IMR-90 (cell line): ENCODE measurements at regions not wholly inside any gene's neighbourhood (a gene's known extent, or its start where the extent isn't known, plus 50 kb on each side); places are given as distances from the start of the nearest gene placed in this dataset.

ENCODE experiments used
- CHD1 ChIP-seq: IDR thresholded peaks from 2 replicates; pipeline ENCODE4 v1.6.1; 2012; ENCODE audit warnings: low read depth, low read length, improper control_type of control experiment
- CTCF ChIP-seq: conservative IDR thresholded peaks from 2 replicates; pipeline ENCODE4 v1.5.1; 2012; ENCODE audit warnings: mild to moderate bottlenecking, low read depth, low read length, improper control_type of control experiment

DNA sequence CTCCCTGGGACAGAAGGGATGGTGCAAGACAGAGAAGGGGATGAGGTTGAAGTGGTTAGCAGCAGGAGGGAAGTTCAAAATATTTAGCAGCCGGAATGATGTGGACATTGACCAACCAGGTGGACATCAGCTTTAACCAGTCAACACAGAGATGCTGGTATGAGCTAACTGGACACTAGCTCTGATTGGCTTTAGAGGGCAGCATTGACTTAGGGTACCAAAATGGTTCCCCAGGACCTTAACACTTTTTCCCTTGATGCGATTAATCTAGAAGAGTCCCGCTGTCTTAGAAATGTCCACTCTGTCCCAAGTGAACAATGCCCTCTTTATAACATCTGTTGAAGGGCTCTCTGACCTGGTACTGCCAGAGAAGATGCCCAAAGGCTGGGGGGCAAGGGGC lies 134.0 kb upstream of the GSC start:
- TF ChIP-seq CTCF (no peak), CHD1 (no peak)
